Breast epithelium (tissue), 3 donors: ENCODE measurements at regions not wholly inside any gene's neighbourhood (a gene's known extent, or its start where the extent isn't known, plus 50 kb on each side); places are given as distances from the start of the nearest gene placed in this dataset.

Experiments used
- POLR2A ChIP-seq: fragments of 450-650 bp; IDR thresholded peaks from one replicate; pipeline ENCODE4 v1.6.1; 2016; ENCODE audit warnings: antibody characterized with exemption, mild to moderate bottlenecking, moderate library complexity
- POLR2AphosphoS5 ChIP-seq, 3 donors: sonication (generic); formaldehyde crosslinking; IDR thresholded peaks; one replicate each; pipeline ENCODE4 v1.6.1; 2017; ENCODE audit warnings: antibody characterized with exemption in 3 of 3
- TF ChIP-seq, protein P1 (sequence below), 3 donors: fragments of 450-650 bp; IDR thresholded peaks; one replicate each; pipeline ENCODE4 v1.5.1; 2016 to 2017; ENCODE audit warnings: antibody characterized with exemption in 3 of 3, mild to moderate bottlenecking in 3 of 3, moderate library complexity in 3 of 3

DNA sequence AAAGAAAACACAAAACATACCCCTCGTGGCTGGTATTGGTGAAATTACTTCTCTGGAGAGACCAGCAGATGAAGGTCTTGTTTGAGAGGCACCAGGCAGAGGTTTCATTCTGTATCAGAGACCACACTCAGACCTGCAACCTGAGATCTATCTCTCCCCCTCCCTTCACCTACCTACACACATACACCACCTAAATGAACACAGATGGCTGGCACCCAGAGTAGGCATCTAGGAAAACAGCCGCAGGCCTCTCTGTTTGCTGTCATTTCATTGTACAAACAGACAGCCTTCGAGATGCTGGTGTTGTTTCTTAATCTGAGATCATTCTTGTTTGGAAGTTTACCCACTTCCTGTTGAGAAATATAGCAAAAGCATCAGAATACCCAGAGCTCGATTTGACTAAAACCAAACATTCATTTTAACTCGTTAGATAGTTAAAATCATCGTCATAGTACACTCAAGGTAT, 173.9 kb upstream of the SLC25A13 start:
- TF ChIP-seq, protein P1, sequence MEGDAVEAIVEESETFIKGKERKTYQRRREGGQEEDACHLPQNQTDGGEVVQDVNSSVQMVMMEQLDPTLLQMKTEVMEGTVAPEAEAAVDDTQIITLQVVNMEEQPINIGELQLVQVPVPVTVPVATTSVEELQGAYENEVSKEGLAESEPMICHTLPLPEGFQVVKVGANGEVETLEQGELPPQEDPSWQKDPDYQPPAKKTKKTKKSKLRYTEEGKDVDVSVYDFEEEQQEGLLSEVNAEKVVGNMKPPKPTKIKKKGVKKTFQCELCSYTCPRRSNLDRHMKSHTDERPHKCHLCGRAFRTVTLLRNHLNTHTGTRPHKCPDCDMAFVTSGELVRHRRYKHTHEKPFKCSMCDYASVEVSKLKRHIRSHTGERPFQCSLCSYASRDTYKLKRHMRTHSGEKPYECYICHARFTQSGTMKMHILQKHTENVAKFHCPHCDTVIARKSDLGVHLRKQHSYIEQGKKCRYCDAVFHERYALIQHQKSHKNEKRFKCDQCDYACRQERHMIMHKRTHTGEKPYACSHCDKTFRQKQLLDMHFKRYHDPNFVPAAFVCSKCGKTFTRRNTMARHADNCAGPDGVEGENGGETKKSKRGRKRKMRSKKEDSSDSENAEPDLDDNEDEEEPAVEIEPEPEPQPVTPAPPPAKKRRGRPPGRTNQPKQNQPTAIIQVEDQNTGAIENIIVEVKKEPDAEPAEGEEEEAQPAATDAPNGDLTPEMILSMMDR (IDR thresholded peaks at IDR 0.05) = no peak
- TF ChIP-seq POLR2A = no peak
- TF ChIP-seq POLR2AphosphoS5 (IDR thresholded peaks at IDR 0.05) = no peak
